K562 (cell line): ENCODE measurements at regions not wholly inside any gene's neighbourhood (a gene's known extent, or its start where the extent isn't known, plus 50 kb on each side); places are given as distances from the start of the nearest gene placed in this dataset.

Experiments
- ATAC-seq: fragments of 200-7000 bp; cut with Tn5 transposase; 3 replicates; pipeline ENCODE4 v1.9.1; 2020; ENCODE audit warnings: moderate library complexity
- BruUV-seq: library from RNA; stranded (reverse); fragments of 400-500 nt; replicated peaks from 2 replicates; lab custom pipeline; 2021; lab: Mats Ljungman, UMichigan
- CTCF ChIA-PET: fragments of 300-600 bp; formaldehyde crosslinking; extraction: SDS; loops from one replicate; lab custom pipeline; 2021; ENCODE audit warnings: low intra/inter-chr PET ratio; lab: Yijun Ruan, JAX
- POLR2A ChIA-PET: fragments of 300-600, 350-650 bp; sonication (Branson Sonifier 250); formaldehyde crosslinking; extraction: SDS; loops from one replicate; lab custom pipeline; 2021; ENCODE audit warnings: antibody characterized with exemption, inconsistent platforms; lab: Yijun Ruan, JAX
- DNase-seq, 4 experiments: peaks; one replicate each; pipeline versions ENCODE4 v3.0.0 to v3.0.0-alpha.2; 2011 to 2018; ENCODE audit warnings: low spot score in 3 of 4, mixed read lengths in 3 of 4; ENCODE audit errors: extremely low read depth in 1 of 4
- FAIRE-seq: peaks from 2 replicates; lab custom pipeline; 2011; peaks lifted over from hg19 to GRCh38; lab: Jason Lieb, UNC
- H2AFZ ChIP-seq: 2 replicates; pipeline ENCODE4 v1.6.0; 2011; ENCODE audit warnings: low read depth, low read length, control low read depth, inconsistent platforms
- H3K27ac ChIP-seq: fragments of 200-600 bp; 3 replicates; pipeline ENCODE4 v1.8.0; 2011; ENCODE audit warnings: low read depth, mild to moderate bottlenecking, control low read depth, inconsistent platforms, low read length, moderate library complexity, mixed read lengths; ENCODE audit errors: extremely low read depth
- H3K27me3 ChIP-seq, 2 experiments: fragments of 300-600 bp in 1 of 2; 2 replicates in 1 of 2; 3 replicates in 1 of 2; pipeline versions ENCODE4 v1.6.0 to v1.8.0; 2011; ENCODE audit warnings: inconsistent platforms in 2 of 2, low read length in 2 of 2, mild to moderate bottlenecking in 1 of 2, mixed read lengths in 1 of 2, moderate library complexity in 1 of 2; ENCODE audit not compliant: control insufficient read depth in 2 of 2, insufficient read depth in 2 of 2
- H3K36me3 ChIP-seq: fragments of 300-600 bp; 3 replicates; pipeline ENCODE4 v1.8.0; 2011; ENCODE audit warnings: mild to moderate bottlenecking, low read length, inconsistent platforms; ENCODE audit not compliant: control insufficient read depth, insufficient read depth
- H3K4me1 ChIP-seq, 2 experiments: fragments of 200-600 bp in 1 of 2; replicated peaks in 1 of 2; 2 replicates in 1 of 2; 3 replicates in 1 of 2; pipeline versions ENCODE4 v1.5.1 to v1.8.0; 2011; ENCODE audit warnings: inconsistent platforms in 2 of 2, low read length in 2 of 2, mild to moderate bottlenecking in 1 of 2, mixed read lengths in 1 of 2, moderate library complexity in 1 of 2; ENCODE audit not compliant: control insufficient read depth in 2 of 2, insufficient read depth in 2 of 2
- H3K4me2 ChIP-seq: 2 replicates; pipeline ENCODE4 v1.6.1; 2011; ENCODE audit warnings: low read length, control low read depth, inconsistent platforms, mixed read lengths; ENCODE audit not compliant: insufficient read depth
- H3K4me3 ChIP-seq: fragments of 200-600 bp; sonication (generic), shearing (Covaris generic); 2 replicates; pipeline ENCODE4 v1.5.1; 2016; ENCODE audit warnings: control low read depth, inconsistent platforms
- H3K79me2 ChIP-seq: fragments of 200-600 bp; 3 replicates; pipeline ENCODE4 v1.8.0; 2011; ENCODE audit warnings: low read length, inconsistent platforms; ENCODE audit not compliant: control insufficient read depth, insufficient read depth
- H3K9ac ChIP-seq, 2 experiments: 2 replicates each; pipeline versions ENCODE4 v1.6.0 to v1.6.1; 2011; ENCODE audit warnings: low read depth in 2 of 2, low read length in 2 of 2, control low read depth in 1 of 2, inconsistent platforms in 1 of 2, mild to moderate bottlenecking in 1 of 2, mixed read lengths in 1 of 2; ENCODE audit not compliant: insufficient read depth in 1 of 2
- H3K9me1 ChIP-seq: one replicate; pipeline ENCODE4 v1.6.0; 2011; ENCODE audit warnings: inconsistent platforms, mild to moderate bottlenecking, low read length, moderate library complexity; ENCODE audit not compliant: control insufficient read depth, insufficient read depth
- H3K9me3 ChIP-seq: replicated peaks from 2 replicates; pipeline ENCODE4 v1.5.1; 2011; ENCODE audit warnings: low read depth, low read length, inconsistent platforms; ENCODE audit not compliant: control insufficient read depth, insufficient read depth
- H4K20me1 ChIP-seq: replicated peaks from 2 replicates; pipeline ENCODE4 v1.6.1; 2011; ENCODE audit warnings: low read length, inconsistent platforms, mixed read lengths; ENCODE audit not compliant: control insufficient read depth, insufficient read depth
- ARID1B ChIP-seq: fragments of 450-650 bp; IDR thresholded peaks from 2 replicates; pipeline ENCODE4 v1.6.1; 2016; ENCODE audit warnings: antibody characterized with exemption, mild to moderate bottlenecking, inconsistent platforms
- ATF4 ChIP-seq: fragments of 450-650 bp; formaldehyde crosslinking; IDR thresholded peaks from 2 replicates; pipeline ENCODE4 v1.4.0; 2022; ENCODE audit warnings: mild to moderate bottlenecking, moderate library complexity
- CEBPZ ChIP-seq: fragments of 150-350 bp; IDR thresholded peaks from 2 replicates; pipeline ENCODE4 v1.6.1; 2014; ENCODE audit warnings: low read depth, mild to moderate bottlenecking, low read length, borderline replicate concordance
- CHD2 ChIP-seq: IDR thresholded peaks from 2 replicates; pipeline ENCODE4 v1.6.1; 2011; ENCODE audit warnings: low read depth, low read length
- DPF2 ChIP-seq: fragments of 450-650 bp; IDR thresholded peaks from 2 replicates; pipeline ENCODE4 v1.6.1; 2016
- ELF1 ChIP-seq: fragments of 200-800 bp; sonication (Bioruptor generic); IDR thresholded peaks from 2 replicates; pipeline ENCODE4 v1.6.1; 2016; ENCODE audit warnings: missing genetic modification characterization, missing compliant biosample characterization
- HIVEP1 ChIP-seq: fragments of 250-450 bp; sonication (Bioruptor Pico); IDR thresholded peaks from 2 replicates; pipeline ENCODE4 v1.4.0; 2020; ENCODE audit warnings: mild to moderate bottlenecking
- KDM4B ChIP-seq, 2 experiments: fragments of 450-650 bp in 1 of 2; sonication (generic) in 1 of 2; IDR thresholded peaks; 2 replicates each; pipeline ENCODE4 v1.6.1; 2016 to 2017; ENCODE audit warnings: borderline replicate concordance in 2 of 2, antibody characterized with exemption in 1 of 2, low read depth in 1 of 2, mild to moderate bottlenecking in 1 of 2
- MAFF ChIP-seq: IDR thresholded peaks from 2 replicates; pipeline ENCODE4 v1.6.1; 2012; ENCODE audit warnings: low read length, improper control_type of control experiment
- MECOM ChIP-seq: fragments of 250-450 bp; sonication (Bioruptor Pico); IDR thresholded peaks from 2 replicates; pipeline ENCODE4 v1.8.0; 2022; ENCODE audit warnings: inconsistent platforms
- MEF2A ChIP-seq: IDR thresholded peaks from 2 replicates; pipeline ENCODE4 v1.6.1; 2011; ENCODE audit warnings: low read depth, mild to moderate bottlenecking, low read length, moderate library complexity; ENCODE audit not compliant: control insufficient read depth
- MEF2D ChIP-seq: conservative IDR thresholded peaks from 2 replicates; pipeline ENCODE4 v1.6.1; 2016; ENCODE audit warnings: low read depth, missing genetic modification characterization, missing compliant biosample characterization
- NFE2 ChIP-seq: IDR thresholded peaks from 2 replicates; pipeline ENCODE4 v1.6.1; 2014; ENCODE audit warnings: antibody characterized with exemption, low read depth
- NFE2L1 ChIP-seq: fragments of 450-650 bp; IDR thresholded peaks from 2 replicates; pipeline ENCODE4 v1.6.1; 2016; ENCODE audit warnings: missing genetic modification characterization, low read depth, mild to moderate bottlenecking, missing compliant biosample characterization, moderate library complexity, borderline replicate concordance
- RFX1 ChIP-seq: fragments of 450-650 bp; IDR thresholded peaks from 2 replicates; pipeline ENCODE4 v1.6.1; 2016; ENCODE audit warnings: mild to moderate bottlenecking, moderate library complexity
- TEAD2 ChIP-seq: fragments of 450-650 bp; IDR thresholded peaks from 2 replicates; pipeline ENCODE4 v1.6.1; 2016; ENCODE audit warnings: missing genetic modification characterization, control low read depth, missing compliant biosample characterization
- ZNF316 ChIP-seq: fragments of 450-650 bp; IDR thresholded peaks from 2 replicates; pipeline ENCODE4 v1.6.1; 2016
- WGBS: fragments of 100-300 bp; shearing (Covaris generic); methylation state at CpG from one replicate; pipeline ENCODE4 v1.1.6; 2016; ENCODE audit warnings: low coverage, mixed read lengths; ENCODE audit not compliant: insufficient coverage; ENCODE audit errors: missing lambda C conversion rate; 5-methylcytosine and 5-hydroxymethylcytosine counted together
- in situ Hi-C: fragments of 300-500 bp; cut with MboI; formaldehyde crosslinking; loops from 4 replicates; pipeline ENCODE4 v1.15.0; 2018; ENCODE audit warnings: inconsistent platforms, mixed read lengths
- intact Hi-C: fragments of 100-400 bp; cut with micrococcal nuclease; formaldehyde crosslinking; loops from 2 replicates; pipeline ENCODE4 v1.14.2; 2022
- TF ChIP-seq, protein P1 (sequence below): fragments of 450-650 bp; formaldehyde crosslinking; IDR thresholded peaks from 2 replicates; pipeline ENCODE4 v1.4.0; 2020; ENCODE audit warnings: mild to moderate bottlenecking, moderate library complexity

GRCh38 chr1:185483664-185484450 lies 166.8 kb upstream of the IVNS1ABP start:
- H3K9me3 ChIP-seq = no peaks in the 10 kb centered on the region
- peaks cover 0 to 2% of the 10 kb centered on the region in 2 experiments; a peak in 1 of 5 replicates for H3K27me3 ChIP-seq
- no peaks in the 10 kb centered on the region for H4K20me1 ChIP-seq
- no peak for FAIRE-seq
- no peak overlapping the region for H3K27ac ChIP-seq
- H3K4me2 ChIP-seq = no peak overlapping the region
- no peak overlapping the region for H3K9ac ChIP-seq
- no peaks in the 10 kb centered on the region for H3K9me1 ChIP-seq
- H3K4me1 ChIP-seq = no peaks in the 10 kb centered on the region; a peak in 1 of 5 replicates
- 31% methylated on average over 2 of the region's 2 CpGs for WGBS
- no peaks in the 10 kb centered on the region for H3K79me2 ChIP-seq
- ATAC-seq = peak; percentile 71
- no peaks in the 10 kb centered on the region for H3K36me3 ChIP-seq
- in situ Hi-C loops = no loop called here
- ChIA-PET POLR2A (interaction anchor here (0.6 to 0.8 kb wide), 2 partner anchors 15 to 102 kb away, joined by 3 read pairs; no protein-coding TSS in a partner anchor), CTCF (no interaction called here)
- no TSS peak for BruUV-seq
- H2AFZ ChIP-seq = peak overlapping the region; percentile 61; the same call in 1 of the 2 replicates
- intact Hi-C loops = no loop called here
- no peak overlapping the region for H3K4me3 ChIP-seq
- DNase-seq = peak in 2 of 4 experiments; percentile 21 to 26
- TF ChIP-seq TEAD2 (tag) = no peak
- TF ChIP-seq ARID1B = peak; percentile 36; the same call in 1 of the 2 replicates
- no peak for TF ChIP-seq ELF1 (tag)
- TF ChIP-seq MECOM (CRISPR knock-in tag) = no peak
- peak; percentile 94 for TF ChIP-seq MAFF
- 0 out of 2 replicates have a peak, but pooled peaks have one; percentile 18 for TF ChIP-seq MEF2D (tag)
- peak; percentile 97 for TF ChIP-seq NFE2L1 (tag)
- no peak for TF ChIP-seq CHD2
- TF ChIP-seq MEF2A = no peak
- TF ChIP-seq, protein P1, sequence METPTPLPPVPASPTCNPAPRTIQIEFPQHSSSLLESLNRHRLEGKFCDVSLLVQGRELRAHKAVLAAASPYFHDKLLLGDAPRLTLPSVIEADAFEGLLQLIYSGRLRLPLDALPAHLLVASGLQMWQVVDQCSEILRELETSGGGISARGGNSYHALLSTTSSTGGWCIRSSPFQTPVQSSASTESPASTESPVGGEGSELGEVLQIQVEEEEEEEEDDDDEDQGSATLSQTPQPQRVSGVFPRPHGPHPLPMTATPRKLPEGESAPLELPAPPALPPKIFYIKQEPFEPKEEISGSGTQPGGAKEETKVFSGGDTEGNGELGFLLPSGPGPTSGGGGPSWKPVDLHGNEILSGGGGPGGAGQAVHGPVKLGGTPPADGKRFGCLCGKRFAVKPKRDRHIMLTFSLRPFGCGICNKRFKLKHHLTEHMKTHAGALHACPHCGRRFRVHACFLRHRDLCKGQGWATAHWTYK = 0 out of 2 replicates have a peak, but pooled peaks have one; percentile 28
- TF ChIP-seq CEBPZ = no peak
- TF ChIP-seq ATF4 (CRISPR knock-in tag) = 0 out of 2 replicates have a peak, but pooled peaks have one; percentile 9
- TF ChIP-seq RFX1 = no peak
- 0 out of 4 replicates have a peak, but pooled peaks of 1 of the 2 experiments have one; percentile 50 for TF ChIP-seq KDM4B (IDR thresholded peaks at IDR 0.05; ENCODE audit: borderline replicate concordance in 2 of 2, low read depth in 1 of 2)
- TF ChIP-seq ZNF316 = peak; percentile 96
- TF ChIP-seq DPF2 = peak; percentile 43; the same call in 1 of the 2 replicates
- TF ChIP-seq NFE2 = peak; percentile 96
- TF ChIP-seq HIVEP1 (CRISPR knock-in tag) = no peak
